ENCODE measurements at regions not wholly inside any gene's neighbourhood (a gene's known extent, or its start where the extent isn't known, plus 50 kb on each side); places are given as distances from the start of the nearest gene placed in this dataset.

DNA sequence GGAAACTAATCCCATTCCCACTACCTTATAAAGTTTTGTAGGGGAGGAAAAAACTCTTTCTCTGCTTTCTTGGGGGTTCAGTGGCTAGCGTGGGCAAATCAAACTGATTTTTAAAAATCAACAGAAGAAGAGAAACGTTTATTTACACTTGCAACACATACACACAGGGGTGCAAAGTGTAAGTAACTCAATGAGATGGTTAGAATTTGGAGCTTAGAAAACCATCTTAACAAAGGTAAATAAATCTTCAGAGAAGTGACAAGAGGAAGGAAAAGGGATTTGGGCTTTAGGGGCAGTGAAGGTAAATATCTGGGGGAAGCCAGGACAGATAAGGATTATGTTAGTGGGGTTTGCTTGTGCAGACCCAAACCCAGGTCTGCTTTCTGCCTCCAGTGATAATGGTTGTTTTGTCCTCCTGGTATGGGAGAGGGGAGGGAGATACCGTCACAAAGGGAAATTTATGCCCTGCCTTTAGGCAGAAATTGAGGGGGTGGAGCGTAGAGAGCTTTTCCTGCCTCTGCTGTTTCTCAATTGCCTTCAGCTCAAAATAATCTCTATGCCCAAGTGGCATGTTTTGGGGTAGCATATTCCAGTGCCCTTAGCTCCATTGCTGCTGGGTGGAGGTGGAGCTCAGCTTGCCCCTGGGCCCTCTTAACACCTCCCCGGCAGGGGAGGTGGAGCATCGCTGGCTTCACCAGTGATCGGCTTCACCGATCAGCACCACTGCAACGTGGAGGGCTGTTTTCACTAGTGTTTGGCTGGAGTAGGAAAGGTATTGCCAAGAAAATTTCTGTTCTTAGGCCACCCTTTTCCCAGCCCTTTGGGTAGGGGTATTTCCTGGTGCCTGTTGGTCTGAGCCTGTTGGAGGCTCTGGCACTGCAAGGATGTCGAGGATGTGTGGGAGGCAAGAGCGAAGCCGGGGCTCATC is 92.2 kb downstream of the TEX51 start (continued):
- TF ChIP-seq, protein P1, sequence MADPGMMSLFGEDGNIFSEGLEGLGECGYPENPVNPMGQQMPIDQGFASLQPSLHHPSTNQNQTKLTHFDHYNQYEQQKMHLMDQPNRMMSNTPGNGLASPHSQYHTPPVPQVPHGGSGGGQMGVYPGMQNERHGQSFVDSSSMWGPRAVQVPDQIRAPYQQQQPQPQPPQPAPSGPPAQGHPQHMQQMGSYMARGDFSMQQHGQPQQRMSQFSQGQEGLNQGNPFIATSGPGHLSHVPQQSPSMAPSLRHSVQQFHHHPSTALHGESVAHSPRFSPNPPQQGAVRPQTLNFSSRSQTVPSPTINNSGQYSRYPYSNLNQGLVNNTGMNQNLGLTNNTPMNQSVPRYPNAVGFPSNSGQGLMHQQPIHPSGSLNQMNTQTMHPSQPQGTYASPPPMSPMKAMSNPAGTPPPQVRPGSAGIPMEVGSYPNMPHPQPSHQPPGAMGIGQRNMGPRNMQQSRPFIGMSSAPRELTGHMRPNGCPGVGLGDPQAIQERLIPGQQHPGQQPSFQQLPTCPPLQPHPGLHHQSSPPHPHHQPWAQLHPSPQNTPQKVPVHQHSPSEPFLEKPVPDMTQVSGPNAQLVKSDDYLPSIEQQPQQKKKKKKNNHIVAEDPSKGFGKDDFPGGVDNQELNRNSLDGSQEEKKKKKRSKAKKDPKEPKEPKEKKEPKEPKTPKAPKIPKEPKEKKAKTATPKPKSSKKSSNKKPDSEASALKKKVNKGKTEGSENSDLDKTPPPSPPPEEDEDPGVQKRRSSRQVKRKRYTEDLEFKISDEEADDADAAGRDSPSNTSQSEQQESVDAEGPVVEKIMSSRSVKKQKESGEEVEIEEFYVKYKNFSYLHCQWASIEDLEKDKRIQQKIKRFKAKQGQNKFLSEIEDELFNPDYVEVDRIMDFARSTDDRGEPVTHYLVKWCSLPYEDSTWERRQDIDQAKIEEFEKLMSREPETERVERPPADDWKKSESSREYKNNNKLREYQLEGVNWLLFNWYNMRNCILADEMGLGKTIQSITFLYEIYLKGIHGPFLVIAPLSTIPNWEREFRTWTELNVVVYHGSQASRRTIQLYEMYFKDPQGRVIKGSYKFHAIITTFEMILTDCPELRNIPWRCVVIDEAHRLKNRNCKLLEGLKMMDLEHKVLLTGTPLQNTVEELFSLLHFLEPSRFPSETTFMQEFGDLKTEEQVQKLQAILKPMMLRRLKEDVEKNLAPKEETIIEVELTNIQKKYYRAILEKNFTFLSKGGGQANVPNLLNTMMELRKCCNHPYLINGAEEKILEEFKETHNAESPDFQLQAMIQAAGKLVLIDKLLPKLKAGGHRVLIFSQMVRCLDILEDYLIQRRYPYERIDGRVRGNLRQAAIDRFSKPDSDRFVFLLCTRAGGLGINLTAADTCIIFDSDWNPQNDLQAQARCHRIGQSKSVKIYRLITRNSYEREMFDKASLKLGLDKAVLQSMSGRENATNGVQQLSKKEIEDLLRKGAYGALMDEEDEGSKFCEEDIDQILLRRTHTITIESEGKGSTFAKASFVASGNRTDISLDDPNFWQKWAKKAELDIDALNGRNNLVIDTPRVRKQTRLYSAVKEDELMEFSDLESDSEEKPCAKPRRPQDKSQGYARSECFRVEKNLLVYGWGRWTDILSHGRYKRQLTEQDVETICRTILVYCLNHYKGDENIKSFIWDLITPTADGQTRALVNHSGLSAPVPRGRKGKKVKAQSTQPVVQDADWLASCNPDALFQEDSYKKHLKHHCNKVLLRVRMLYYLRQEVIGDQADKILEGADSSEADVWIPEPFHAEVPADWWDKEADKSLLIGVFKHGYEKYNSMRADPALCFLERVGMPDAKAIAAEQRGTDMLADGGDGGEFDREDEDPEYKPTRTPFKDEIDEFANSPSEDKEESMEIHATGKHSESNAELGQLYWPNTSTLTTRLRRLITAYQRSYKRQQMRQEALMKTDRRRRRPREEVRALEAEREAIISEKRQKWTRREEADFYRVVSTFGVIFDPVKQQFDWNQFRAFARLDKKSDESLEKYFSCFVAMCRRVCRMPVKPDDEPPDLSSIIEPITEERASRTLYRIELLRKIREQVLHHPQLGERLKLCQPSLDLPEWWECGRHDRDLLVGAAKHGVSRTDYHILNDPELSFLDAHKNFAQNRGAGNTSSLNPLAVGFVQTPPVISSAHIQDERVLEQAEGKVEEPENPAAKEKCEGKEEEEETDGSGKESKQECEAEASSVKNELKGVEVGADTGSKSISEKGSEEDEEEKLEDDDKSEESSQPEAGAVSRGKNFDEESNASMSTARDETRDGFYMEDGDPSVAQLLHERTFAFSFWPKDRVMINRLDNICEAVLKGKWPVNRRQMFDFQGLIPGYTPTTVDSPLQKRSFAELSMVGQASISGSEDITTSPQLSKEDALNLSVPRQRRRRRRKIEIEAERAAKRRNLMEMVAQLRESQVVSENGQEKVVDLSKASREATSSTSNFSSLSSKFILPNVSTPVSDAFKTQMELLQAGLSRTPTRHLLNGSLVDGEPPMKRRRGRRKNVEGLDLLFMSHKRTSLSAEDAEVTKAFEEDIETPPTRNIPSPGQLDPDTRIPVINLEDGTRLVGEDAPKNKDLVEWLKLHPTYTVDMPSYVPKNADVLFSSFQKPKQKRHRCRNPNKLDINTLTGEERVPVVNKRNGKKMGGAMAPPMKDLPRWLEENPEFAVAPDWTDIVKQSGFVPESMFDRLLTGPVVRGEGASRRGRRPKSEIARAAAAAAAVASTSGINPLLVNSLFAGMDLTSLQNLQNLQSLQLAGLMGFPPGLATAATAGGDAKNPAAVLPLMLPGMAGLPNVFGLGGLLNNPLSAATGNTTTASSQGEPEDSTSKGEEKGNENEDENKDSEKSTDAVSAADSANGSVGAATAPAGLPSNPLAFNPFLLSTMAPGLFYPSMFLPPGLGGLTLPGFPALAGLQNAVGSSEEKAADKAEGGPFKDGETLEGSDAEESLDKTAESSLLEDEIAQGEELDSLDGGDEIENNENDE (IDR thresholded peaks at IDR 0.05; ENCODE audit: insufficient replicate concordance, low read length), result no peak
- TF ChIP-seq EZH2 (IDR thresholded peaks at IDR 0.05; ENCODE audit: low read depth, low read length, severe bottlenecking), result no peak
- TF ChIP-seq TBP (IDR thresholded peaks at IDR 0.05; ENCODE audit: low read depth, low read length), result no peak
- no peak for TF ChIP-seq POLR2A (IDR thresholded peaks at IDR 0.05; ENCODE audit: control extremely low read depth in 1 of 2, low read depth in 2 of 2, low read length in 2 of 2)
- TF ChIP-seq HDAC2 (IDR thresholded peaks at IDR 0.05; ENCODE audit: borderline replicate concordance in 1 of 2, low read depth in 2 of 2, low read length in 2 of 2), result no peak
- no peak for TF ChIP-seq SIN3A (conservative IDR thresholded peaks at IDR 0.05 in 1 of 2, IDR thresholded peaks at IDR 0.05 in 1 of 2; ENCODE audit: low read depth in 1 of 2, low read length in 2 of 2)

Data from H1 (cell line).